ENCODE measurements at regions not wholly inside any gene's neighbourhood (a gene's known extent, or its start where the extent isn't known, plus 50 kb on each side); places are given as distances from the start of the nearest gene placed in this dataset.

- TF ChIP-seq POLR2AphosphoS5 (IDR thresholded peaks at IDR 0.05; ENCODE audit: low read depth, low read length), result no peak
- no peak for TF ChIP-seq POLR2A (IDR thresholded peaks at IDR 0.05; ENCODE audit: low read depth, low read length)
- no peak for TF ChIP-seq TAF1 (IDR thresholded peaks at IDR 0.05; ENCODE audit: low read depth, low read length)
These were observed 52.7 kb upstream of the CXADR start for GRCh38 chr21:17460094-17460493.
